SIG-M5 treated with dmso at 0.1 percent for 504 hours (cell line): ENCODE measurements at regions not wholly inside any gene's neighbourhood (a gene's known extent, or its start where the extent isn't known, plus 50 kb on each side); places are given as distances from the start of the nearest gene placed in this dataset.

Source experiments
- DNase-seq: peaks from one replicate; lab custom pipeline; 2025; ENCODE audit not compliant: unreplicated experiment; lab: John Stamatoyannopoulos, UW

DNA sequence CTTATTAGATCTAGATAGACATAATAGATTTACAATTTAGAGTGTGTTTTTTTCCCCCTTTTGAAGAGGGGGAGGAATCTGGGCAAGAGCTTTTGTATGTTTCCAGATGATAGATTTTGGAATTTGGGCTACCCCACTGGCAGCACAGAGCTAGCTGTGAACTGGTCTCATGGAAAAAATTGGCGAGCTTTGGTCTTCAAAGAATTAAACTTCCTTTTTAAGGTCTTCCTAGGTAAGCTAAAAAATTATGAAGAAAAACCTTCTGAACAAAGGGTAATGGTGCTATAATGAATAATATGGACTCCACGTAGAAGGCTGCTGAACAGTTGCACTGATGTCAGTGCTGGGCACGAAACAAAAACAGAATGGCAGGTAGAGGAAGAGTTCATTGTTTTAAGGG is 109.3 kb downstream of the ZIC5 start:
- no peak for DNase-seq

DNA sequence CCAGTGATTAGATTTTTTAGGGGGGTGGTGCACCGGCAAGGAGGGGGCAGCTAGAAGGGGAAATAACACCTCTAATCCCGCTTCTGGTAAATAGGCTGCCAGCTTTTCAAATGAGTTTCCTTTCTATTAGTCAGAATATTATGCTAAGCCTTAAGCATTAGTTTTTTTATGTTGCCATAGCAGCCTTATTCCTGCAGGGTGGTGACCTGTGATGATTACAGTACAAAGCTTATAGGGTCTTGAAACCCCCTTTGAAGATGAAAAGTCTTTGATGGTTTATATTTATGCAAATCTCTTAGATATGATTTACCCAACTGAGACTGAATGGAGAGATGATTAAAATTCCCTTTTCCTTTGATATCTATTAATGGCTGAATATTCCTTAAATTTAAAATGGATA is 109.8 kb downstream of the ZIC5 start:
- DNase-seq = no peak

DNA sequence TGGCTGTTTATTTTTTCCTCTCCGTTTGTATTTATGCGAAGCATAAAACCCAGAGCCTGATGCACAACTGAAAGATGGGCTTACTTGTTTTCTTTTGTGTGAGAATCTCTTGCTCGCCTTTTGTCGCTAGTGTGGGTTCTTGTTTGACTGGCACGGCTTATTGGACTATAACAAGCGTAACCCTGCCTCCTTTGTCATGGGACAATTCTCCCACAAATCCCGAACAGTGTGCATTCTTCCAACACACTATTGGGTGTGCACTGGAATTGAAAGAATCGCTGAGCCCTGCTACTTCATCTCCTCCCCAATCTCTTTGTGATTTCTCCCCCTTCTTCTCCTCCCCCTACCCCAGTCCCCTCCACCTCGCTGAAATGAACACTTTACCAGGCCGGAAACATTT is 110.8 kb downstream of the ZIC5 start:
- no peak for DNase-seq

DNA sequence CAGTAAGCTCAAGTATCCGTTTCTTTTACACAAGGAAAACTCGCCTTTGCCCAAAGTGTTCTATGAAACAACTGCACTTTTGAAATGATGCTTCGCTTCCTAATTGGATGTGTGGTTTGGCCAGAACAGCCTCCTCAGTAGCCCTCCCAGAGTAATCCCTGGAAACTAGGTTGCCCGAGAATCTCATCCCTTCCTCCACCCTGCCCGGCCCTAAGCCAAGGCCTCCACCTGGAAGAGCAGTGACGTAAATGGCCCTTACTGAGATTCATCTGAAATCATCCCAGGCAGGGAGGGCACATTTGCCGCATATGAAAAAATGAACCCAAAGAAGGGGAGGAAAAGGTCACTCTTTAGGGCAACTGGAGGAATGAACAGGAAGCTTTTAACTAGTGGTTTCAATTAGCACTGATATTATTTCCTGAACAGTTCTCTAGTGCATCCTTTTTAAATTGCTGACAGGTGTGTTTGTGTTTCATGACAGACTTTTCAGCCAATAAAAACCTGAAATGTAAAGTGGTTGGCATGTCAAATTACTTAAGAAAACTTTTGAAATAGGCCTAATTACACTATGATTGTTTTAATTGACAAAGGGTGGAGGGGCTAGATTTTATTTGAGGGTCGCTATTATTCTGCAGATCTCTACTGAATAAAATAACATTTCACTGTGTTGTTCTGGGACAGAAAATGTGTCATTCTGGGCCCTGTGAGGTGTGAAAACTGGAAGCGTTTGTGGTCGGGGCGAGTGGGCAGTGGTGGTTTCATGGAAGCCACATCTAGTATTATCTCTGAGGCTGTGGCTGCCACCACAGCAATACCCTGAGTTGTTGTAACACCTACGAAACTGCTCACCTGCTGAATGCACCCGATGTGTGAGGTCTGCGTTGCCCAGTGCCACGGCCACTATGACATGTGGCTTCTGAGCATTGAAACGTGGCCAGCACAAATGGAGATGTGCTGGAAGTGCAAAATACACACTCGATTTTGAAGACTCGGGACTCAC is 112.1 kb downstream of the ZIC5 start:
- no peak for DNase-seq

DNA sequence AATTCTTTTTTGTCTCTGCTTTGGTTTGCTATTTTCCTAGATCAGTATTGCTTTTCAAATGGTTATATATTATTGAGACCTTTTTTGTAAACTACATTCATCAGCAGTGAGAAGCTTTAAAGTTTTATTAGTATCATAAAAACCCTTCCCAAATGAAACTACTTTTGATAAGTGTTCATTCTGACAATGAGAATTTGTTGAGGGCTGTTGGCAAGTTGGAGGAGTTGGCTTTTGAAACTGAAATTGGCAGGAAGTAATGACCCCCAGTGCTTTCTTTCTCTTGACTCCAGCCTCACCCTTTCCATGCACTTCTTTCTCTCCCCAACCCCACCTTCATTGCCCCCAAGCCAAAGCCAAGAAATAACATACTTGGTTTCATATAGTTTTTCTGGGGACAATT is 113.8 kb downstream of the ZIC5 start:
- DNase-seq = no peak

DNA sequence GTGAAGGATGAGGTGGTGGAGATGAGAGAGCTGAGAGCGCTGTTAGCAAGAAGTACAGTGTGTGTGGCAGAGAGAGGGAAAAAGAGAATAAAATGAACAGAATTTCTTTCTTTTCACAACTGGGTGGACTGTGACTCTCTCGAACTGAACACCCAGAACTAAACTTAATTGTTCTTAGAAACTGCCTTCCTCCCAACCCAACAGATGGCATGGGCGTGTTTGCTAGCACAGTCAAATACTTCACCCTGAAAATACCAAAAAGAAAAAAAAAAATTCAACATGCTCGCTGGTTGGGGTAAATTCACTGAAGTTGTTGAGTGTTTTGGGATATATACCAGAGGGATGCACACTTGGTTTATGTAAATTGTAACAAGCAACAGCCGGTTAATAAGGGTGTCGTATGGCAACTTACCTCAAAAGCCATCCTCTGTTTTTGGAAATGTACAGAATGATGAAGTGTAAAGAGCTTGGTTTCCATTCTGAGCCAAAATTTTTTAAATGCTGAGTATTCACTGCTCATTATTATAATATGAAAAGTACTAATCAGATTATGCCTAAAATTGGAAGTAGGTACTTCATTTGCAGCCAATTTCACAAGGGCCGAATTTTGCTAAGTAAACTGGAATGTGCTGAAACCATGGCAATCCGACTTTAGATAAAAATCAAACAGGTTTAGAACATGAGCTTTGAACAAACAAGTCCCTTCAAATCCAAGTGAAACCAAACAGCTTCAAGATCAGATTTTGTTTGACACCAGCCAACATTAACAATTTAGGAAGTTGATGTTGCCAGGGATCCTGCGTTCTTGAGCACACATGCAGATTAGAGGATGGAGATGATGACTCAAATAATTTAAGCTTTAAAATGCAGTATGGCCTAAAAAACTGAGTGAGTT is 115.8 kb downstream of the ZIC5 start:
- no peak for DNase-seq

DNA sequence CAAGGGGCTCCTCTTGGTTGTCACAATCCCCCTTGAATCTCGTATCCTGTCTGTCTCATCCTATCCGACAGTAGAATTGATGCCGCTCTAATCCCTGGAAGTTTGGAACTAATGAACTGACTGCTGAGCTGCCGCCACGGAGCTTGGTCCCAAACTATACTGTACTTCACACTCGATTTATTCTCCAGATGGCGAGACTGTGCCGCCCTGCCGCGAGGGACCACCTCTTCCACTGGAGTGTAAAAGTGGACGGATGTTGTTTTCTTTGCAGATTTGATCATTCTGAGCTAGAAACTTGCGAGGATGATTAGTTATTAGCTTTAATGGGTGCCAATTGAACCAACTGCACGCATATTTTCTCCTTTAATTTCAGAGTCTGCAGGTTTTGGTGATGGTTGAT is 117.2 kb downstream of the ZIC5 start:
- DNase-seq = no peak

DNA sequence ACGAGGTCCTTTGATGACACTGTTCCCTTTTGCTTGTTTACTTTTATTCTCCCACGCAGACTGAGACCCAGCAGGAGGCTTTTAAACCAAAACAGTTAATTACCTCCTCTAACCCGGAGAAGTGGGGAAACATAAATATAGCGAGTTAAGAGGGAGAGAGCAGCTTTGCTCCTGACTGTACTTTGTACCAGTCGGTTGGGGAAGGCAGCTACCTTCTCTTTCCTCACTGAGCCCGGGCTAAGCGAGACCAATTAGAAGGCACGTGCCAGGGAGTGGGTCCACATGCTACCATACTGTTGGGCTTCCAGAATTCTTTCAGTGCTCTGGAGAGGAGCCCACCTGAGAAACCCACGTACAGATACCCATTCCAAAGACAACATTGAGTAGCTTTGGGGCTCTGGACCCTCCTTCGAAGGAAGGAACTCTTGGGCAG is 124.2 kb downstream of the ZIC5 start:
- no peak for DNase-seq

DNA sequence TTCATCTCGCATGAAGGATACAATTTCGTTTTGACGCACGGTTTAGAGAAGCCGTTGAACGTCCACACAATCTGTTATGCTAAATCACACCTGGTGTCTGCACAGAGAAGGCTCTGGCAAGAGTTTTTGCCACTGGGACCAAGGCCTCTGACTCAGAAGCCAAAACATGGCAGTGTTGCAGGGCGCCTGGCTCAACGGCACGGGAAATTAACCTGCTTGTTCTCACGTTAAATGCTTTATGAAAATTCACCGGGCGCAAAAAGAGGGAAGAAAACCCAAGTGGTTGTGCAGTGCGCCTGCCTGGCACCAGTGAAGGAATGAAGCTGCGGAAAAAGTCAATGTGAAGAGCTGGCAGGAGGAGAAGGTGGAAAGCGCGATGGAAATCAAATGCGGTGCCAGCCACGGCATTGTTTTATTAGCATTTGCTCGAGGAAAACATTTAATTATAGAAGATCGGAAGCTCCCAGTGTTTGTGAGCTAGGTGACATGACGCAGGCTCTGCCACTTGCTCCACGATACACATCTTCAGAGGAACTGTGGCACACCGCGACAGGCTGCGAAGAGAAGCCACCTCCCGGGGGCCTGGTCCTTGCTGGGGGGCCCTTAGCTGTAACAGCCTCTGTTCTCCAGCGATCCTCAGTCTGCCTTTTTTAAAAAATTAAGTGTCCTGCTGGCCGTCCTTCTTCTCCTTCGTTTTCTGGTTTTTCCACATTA is 126.2 kb downstream of the ZIC5 start:
- no peak for DNase-seq

DNA sequence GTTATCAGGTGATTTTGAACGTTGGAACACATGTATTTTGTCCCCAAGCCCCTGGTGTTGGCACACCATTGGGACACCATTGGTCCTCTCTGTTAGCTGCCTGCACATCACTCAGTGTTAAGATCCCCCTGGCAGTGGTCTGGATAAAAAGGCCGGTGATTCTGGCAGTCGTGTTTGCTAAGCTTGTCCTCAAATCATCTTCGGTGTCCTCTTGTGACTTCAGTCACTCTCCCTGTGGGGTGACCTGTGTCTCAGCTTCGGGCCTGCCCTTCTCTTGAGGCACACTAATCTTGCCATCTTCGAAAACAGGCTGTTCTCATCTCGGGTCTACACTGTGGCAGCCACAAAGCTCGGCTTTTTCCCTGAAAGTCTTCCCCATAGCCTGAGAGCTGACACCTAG is 127.1 kb downstream of the ZIC5 start:
- DNase-seq = no peak

DNA sequence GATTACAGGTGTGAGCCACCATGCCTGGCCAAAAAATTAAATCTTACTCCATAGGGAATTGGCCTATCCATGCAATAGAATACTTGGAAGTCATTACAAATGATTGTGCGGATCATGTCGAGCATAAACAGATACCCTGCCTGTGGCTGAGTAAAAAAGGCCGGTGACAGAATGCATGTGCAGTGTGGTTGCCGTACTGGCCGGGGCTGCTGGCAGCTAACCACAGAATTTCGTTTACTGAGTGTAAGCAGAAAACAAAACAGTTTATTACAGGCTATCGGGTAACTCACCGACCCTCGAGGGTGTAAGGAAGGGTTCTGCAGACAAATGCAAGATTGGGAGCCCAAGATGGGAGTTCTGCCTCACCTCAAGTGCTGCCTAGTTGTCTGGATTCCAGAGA is 127.7 kb downstream of the ZIC5 start:
- no peak for DNase-seq

DNA sequence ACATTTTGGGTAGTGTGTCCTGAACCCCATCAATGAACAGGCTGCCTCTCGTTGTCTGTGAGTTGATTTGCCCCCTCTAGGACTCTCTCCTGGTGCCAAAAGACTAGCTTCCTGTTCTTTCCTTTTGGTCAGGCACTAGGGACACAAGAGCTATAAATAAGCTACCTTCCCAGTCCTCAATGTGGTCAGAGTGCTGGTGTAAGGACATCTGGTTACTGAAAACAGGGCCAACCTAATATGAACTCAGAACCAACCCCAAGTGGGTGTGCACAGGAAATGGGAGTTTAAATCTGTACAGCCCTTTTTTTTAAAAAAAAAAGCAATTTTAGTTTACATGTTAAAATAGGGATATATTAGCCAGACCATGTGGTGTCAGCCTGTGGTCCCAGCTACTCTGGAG is 129.2 kb downstream of the ZIC5 start:
- DNase-seq = no peak

DNA sequence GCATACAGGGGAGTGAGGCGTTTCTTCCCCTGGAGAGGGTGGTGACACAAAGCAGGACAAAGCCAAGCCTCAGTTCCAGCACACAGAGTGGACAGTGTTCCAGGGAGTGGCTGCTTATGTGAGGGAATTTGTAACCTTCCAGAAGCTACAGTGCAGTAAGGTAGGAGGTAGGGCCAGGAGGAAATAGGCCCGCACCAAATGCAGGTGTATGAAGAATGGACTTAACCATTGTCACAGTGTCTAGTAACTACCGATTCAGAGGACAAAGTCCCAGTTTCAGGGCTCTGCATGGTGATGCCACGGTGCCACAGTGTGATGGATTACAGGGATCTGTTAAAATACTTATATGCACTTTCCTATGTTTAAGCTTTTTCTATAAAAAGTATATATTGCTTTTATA is 135.3 kb downstream of the ZIC5 start:
- no peak for DNase-seq

DNA sequence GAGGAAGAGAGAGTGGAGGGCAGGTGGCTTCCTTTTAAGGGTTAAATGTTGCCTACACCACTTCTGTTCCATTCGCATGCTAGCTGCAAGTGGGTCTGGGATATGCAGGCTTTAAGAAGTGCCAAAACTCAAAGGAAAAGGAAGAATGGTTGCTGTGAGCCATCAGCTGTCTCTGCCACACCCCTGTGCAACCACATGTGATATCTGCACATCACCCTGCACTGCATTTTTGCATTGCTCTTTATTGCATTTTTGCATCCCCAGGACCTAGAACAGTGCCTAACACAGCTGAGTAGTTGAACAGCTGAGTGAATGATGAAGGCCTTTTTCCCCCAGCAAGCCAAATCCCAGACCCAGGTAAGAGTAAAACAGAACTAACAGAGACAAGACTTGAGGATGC is 136.1 kb downstream of the ZIC5 start:
- no peak for DNase-seq

DNA sequence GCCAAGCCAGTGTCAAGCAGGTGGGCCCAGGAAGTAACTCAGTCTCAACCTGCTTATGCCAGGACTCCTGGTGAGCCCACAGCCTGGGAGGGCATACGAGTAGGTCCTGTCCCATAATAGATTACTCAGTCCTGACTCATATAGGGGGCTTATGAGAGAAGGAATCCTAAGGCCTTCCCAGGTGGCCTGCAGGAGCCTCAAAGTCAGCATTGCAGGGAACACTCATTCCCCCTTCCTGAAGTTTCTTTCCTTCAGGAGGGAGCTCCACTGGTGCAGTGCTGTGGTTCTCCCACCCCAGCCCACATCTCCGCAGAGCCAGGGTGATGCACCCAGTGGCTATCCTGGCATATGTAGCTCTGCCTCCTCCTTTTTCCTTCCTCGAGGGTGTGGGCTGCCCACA is 137.3 kb downstream of the ZIC5 start:
- DNase-seq = no peak

DNA sequence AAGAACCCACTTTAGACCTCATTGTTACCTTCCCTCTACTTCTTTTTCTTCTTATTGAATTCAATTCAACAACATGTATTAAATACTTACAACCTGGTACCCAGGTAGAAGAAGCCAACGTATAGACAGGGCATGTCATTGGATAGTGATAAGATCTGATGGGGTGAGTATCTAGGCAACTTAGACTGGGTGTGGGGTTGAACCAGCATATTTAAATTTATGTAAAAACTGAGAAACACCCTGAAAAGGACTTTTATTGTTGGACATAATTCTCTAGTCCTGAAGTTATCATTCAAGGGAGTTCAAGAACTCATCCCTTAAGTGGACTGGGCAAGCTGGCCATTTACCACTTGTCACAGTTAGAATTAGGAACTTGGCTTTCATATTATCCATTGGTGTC is 139.2 kb downstream of the ZIC5 start:
- no peak for DNase-seq

DNA sequence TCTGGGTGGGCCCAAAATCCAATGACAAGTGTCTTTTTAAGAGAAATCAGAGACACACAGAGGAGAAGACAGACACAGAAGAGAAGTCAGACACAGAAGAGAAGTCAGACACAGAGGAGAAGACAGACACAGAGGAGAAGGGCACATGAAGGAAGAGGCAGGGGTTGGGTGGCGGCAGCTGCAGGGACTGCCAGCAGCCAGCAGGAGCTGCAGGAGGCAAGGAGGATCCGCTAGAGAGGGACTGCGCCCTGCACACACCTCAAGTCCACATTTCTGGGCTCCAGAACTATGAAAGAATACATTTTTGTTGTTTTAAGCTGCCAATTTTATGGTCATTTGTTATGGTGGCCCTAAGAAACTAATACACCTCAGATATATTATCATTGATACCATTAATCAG is 140.6 kb downstream of the ZIC5 start:
- no peak for DNase-seq

DNA sequence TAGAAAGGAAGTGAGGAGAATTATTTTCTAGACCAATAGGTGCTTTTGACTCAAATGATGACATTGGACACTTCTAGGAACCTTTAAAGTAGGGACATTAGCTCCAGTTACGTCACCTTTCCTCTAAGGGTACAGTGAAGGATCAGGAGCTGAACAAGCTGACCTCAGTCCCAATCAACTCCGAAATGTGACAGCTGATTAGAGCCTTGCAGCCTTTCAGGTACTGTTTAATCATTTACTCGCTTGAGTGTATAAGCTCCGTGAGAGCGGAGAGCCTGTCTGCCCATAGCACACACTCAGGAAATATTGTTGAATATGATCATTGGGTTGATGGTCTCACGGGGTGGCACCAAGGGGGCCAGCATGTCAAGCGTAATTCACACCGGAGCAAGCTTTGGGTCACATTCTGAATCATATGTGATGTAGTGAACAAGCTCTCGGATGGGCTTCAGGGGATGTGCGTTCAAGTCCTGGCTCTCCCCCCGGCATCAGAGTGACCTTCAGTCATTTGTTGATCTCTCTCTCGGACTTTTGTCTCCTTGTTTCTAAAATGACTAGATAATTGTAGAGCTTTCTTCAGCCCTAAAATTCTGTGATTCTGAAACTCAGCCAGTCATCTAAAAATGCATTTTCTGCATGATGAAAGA is 141.9 kb downstream of the ZIC5 start:
- DNase-seq = no peak

DNA sequence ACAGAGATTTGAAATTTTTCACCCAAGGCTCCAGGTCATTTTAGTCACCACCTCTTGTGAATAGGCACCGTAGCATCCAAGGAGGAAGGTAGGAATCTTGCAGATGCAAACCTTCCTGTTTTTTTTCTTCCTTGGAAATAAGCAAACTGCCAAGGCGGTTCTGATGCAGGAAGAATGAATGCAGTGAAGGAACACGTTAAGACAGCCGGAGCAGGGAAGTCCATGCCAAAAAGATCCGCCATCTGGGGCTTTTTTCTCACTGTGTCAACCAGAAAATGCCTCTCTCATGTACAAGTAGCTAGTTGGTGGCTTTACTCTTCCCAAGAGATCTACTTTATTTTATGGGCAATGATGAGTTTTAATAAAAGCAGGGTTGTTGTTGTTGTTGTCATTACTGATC is 142.4 kb downstream of the ZIC5 start:
- no peak for DNase-seq

DNA sequence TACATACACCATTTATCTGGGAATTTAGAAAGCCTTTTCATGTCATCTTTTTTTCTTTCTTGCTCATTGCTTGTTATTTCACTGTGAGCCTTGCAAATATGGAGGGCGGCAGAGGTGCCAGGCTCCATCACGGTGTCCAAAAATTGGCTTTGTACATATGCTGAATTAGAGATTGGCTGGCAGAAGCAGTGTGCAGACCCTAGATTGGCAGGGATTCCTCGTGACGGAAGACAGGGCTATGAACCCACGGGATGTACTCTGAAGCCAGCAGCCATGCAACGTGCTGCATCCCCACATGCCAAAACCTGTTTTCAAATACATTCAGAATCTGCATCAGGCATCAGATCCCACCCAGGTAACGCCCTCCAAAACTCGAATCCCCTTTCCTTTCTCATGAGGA is 142.8 kb downstream of the ZIC5 start:
- DNase-seq = no peak

DNA sequence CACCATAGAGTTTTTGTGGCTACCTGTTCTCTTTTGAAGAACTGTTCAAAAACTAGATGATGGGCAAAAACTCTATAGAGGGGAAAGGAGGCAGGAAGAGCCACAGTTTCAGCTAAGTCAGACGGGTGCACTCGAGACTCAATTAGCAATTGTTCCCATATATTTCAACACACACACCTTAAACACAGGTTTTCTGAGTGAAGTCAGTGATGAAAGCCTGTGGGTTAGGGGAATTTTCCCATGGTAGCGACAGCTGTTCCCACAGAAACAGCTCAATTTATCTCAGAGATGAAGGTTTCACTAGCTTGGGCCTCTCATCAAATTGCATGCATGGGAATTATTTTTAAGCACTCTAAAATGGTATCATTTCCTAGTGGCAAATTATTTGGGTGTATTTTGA is 143.4 kb downstream of the ZIC5 start:
- DNase-seq = no peak
